ENCODE measurements at regions not wholly inside any gene's neighbourhood (a gene's known extent, or its start where the extent isn't known, plus 50 kb on each side); places are given as distances from the start of the nearest gene placed in this dataset.

DNA sequence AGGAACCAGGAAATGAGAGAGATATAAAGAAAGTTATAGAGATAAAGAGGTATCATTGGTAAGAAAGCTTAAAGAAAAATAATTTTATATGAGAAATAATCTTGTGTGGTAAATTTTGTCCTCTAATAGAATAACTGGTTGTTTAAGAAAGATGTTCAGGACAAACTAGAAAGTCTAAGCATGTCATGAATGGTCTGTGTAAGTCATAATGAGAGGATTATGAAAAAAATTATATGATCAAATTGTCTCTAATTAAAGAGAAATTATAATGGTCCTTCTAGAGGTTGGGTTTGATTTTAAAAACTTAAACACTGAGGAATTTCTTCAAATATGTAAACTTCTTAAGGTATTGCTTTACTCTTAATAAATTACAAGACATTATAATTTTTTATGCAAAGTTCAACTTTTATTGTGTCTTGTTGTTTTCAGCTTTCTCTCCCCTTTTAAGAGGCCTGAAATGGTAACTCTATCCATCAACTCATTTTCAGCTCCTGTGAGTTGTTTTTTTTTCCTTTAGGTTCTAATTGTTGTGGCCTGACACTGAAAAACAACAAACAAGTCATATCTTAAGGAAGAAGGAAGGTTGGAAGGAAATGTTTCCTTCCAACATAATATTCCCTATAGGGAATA is 88.2 kb upstream of the CNOT2 start:
- no peak for DNase-seq

DNA sequence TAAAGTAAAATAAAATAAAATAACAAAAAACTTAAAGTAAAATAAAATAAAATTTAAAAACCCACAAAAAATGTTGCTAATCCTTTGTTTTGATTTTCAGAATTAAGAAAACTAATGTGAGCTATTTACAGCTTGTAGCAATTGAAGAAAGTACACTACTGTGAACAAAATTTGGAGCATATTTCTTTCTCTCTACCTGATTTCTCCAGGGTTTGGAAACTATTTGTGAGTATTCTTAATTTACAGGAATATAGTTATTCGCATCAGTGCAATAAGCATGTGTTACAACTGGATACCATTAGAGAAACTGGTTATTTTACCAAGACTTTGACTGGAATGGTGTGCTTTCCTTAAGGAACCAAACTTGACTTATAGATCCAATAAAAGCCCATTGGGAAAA is 86.1 kb upstream of the CNOT2 start:
- no peak for DNase-seq

- DNase-seq: no peak
Observed at GRCh38 chr12:70165450-70165849, 77.8 kb upstream of the CNOT2 start.

DNA sequence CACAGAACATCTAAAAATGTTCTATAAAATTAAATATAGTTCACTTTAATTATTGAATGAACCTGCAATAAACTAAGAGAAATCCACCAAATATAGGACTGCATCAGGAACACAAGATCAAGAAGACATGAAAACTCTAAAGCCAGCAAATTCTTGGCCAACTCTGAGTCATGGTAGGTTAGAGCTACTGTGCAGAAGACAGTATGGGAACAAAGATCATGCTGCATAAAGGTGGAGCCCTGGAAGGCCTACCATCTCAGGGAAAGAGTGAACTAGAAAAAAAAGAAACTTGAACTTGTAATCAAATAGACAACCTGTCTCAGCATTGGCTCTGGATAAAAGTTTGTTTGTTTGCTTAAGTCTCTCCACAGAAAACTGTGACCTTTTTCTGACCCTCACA is 66.9 kb upstream of the CNOT2 start:
- DNase-seq: no peak

DNA sequence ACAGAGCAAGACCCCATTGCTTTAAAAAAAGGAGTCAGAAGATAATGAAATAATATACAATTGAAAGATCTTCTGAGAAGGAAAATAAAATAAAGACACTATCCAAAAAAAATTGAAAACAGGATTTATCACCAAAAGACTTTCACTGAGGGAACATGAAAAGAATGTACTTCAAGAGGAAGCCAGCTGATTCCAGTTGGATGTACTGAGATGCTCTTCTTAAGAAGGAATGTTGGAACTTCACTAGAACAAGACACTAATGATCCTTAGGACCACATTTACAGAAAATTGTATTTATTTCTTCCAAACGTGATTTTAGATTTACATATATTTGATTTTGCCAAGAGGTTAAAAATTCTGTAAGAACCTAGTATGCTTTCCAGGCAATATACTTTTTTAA is 65.6 kb upstream of the CNOT2 start:
- no peak for DNase-seq

GRCh38 chr12:70178038-70178437 is 65.2 kb upstream of the CNOT2 start:
- DNase-seq: no peak

DNA sequence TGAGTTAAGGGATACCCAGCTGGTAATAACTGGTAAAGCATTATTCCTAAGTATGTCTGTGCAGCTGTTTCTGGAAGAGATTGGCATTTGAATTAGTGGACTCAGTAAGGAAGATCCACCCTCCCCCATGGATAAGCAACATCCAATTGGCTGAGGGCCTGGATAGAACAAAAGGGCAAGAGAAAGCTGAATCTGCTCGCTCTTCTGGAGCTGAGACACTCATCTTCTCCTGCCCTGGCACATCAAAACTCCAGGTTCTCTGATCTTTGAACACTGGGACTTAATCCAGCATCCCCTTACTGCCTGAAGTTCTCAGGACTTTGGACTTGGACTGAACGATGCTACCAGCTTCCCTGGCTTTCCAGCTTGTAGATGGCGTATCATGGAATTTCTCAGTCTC is 63.1 kb upstream of the CNOT2 start:
- DNase-seq: peak; percentile 9

DNA sequence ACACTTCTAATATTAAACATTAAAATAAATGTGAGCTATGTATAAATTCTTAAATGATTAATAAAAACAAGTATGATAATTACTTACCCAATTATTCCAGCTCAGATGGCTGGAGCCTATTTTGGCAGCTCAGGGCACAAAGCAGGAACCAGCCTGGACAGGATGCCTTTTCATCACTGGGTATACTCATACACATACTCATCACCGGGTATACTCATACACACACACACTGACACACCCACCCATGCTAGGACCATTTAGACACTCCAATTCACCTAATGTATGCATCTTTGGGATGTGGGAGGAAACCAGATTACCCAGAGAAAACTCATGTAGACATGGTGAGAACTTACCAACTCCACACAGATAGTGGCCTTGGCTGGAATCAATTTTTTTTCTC is 57.9 kb upstream of the CNOT2 start:
- DNase-seq: no peak

DNA sequence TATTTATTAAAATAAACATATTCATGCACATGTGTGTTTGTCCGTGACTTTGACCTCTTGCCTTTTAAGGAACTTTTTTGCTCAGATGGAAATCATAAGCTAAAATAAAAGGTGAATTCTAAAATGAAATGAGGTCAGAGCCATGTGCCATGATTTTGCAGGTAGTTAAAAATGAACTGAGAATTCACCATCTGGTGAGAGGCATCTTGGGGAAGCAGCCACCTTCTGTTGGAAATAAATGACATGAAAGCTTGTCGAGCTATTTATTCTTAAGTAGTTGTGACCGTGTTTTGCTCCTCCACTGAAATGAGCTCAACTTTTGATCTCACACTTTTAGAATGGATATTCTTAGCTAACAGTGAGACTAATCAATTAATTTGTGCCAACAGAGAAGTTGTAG is 56.8 kb upstream of the CNOT2 start:
- DNase-seq: no peak

GRCh38 chr12:70190262-70191010 is 52.8 kb upstream of the CNOT2 start:
- DNase-seq: no peak
